Lung (tissue), 11 donors: ENCODE measurements at regions not wholly inside any gene's neighbourhood (a gene's known extent, or its start where the extent isn't known, plus 50 kb on each side); places are given as distances from the start of the nearest gene placed in this dataset.

ENCODE experiments used
- ATAC-seq: fragments of 200-7000 bp; cut with Tn5 transposase; one replicate; pipeline ENCODE4 v1.9.1; 2020; ENCODE audit warnings: moderate number of reproducible peaks; ENCODE audit not compliant: insufficient read depth, low FRiP score
- DNase-seq, 3 donors: peaks; one replicate each; pipeline ENCODE4 v3.0.0-alpha.2; 2013 to 2017
- H3K27ac ChIP-seq, 2 donors: one replicate each; pipeline ENCODE4 v1.5.1; 2013; ENCODE audit warnings: mild to moderate bottlenecking in 2 of 2, moderate library complexity in 2 of 2, control low read depth in 1 of 2, inconsistent platforms in 1 of 2, low read depth in 1 of 2, low read length in 1 of 2
- H3K27me3 ChIP-seq, 3 donors: one replicate each; pipeline ENCODE4 v1.5.1; 2013; ENCODE audit warnings: low read length in 2 of 3; ENCODE audit not compliant: control insufficient read depth in 3 of 3, insufficient read depth in 3 of 3
- H3K36me3 ChIP-seq, 4 donors: one replicate each; pipeline ENCODE4 v1.5.1; 2013; ENCODE audit warnings: low read length in 4 of 4, mild to moderate bottlenecking in 1 of 4, moderate library complexity in 1 of 4; ENCODE audit not compliant: control insufficient read depth in 4 of 4, insufficient read depth in 4 of 4
- H3K4me1 ChIP-seq, 5 donors: one replicate each; pipeline ENCODE4 v1.5.1; 2013; ENCODE audit warnings: low read length in 5 of 5, mild to moderate bottlenecking in 2 of 5, moderate library complexity in 1 of 5; ENCODE audit not compliant: control insufficient read depth in 5 of 5, insufficient read depth in 5 of 5
- H3K4me3 ChIP-seq: one replicate; pipeline ENCODE4 v1.5.1; 2013; ENCODE audit warnings: mild to moderate bottlenecking, control low read depth, moderate library complexity
- H3K9ac ChIP-seq, 2 donors: one replicate each; pipeline ENCODE4 v1.5.1; 2013; ENCODE audit warnings: low read length in 2 of 2, control low read depth in 1 of 2; ENCODE audit not compliant: insufficient read depth in 1 of 2
- H3K9me3 ChIP-seq, 4 donors: one replicate each; pipeline ENCODE4 v1.5.1; 2013; ENCODE audit warnings: low read length in 3 of 4, mild to moderate bottlenecking in 1 of 4, moderate library complexity in 1 of 4; ENCODE audit not compliant: control insufficient read depth in 4 of 4, insufficient read depth in 3 of 4
- CTCF ChIP-seq: IDR thresholded peaks from 2 replicates; pipeline ENCODE4 v1.5.1; 2012; ENCODE audit warnings: mild to moderate bottlenecking; ENCODE audit errors: control extremely low read depth, extremely low read depth
- WGBS, 2 donors: extraction: QIAGEN DNeasy Blood & Tissue Kit; methylation state at CpG; one replicate each; pipeline ENCODE4 v1.1.7; 2013; 5-methylcytosine and 5-hydroxymethylcytosine counted together
- donor health status: control.
- donor health status: control.
- donor health status: Bipolar disorder and iron deficiency.
- donor health status: healthy.
- donor health status: DM: yes; HTN: yes; CAD: no.

- Histone ChIP-seq H3K9ac (no peak overlapping the region), H3K9me3 (peaks cover 0 to 2% (median 0%) of the 10 kb centered on the region in 4 donors), H3K4me3 (no peak overlapping the region), H3K27me3 (no peaks in the 10 kb centered on the region), H3K36me3 (no peaks in the 10 kb centered on the region), H3K27ac (no peak overlapping the region), H3K4me1 (no peaks in the 10 kb centered on the region)
- DNase-seq (peak; percentile 60 to 72 (median 70)), ATAC-seq (no peak)
- TF ChIP-seq CTCF: no peak
- 91 to 95% methylated on average over 1 of the region's 1 CpG for WGBS, 2 donors
Observed at GRCh38 chr1:105793536-105794146, 1262.8 kb upstream of the PRMT6 start.

GRCh38 chr1:105795741-105796140 lies 1260.7 kb upstream of the PRMT6 start:
- no peaks in the 10 kb centered on the region for H3K36me3 ChIP-seq
- TF ChIP-seq CTCF: no peak
- H3K9ac ChIP-seq: no peak overlapping the region
- H3K27me3 ChIP-seq: no peaks in the 10 kb centered on the region
- H3K27ac ChIP-seq: no peak overlapping the region
- DNase-seq: no peak
- WGBS, 2 donors: 93 to 96% methylated on average over 31 to 32 of the region's 32 CpGs
- ATAC-seq: no peak
- H3K4me1 ChIP-seq: no peaks in the 10 kb centered on the region
- peaks cover 0 to 2% (median 0%) of the 10 kb centered on the region in 4 donors for H3K9me3 ChIP-seq
- H3K4me3 ChIP-seq: no peak overlapping the region

GRCh38 chr1:105830571-105831146 lies 1225.8 kb upstream of the PRMT6 start:
- ATAC-seq: no peak
- Histone ChIP-seq H3K9ac (no peak overlapping the region), H3K4me3 (no peak overlapping the region), H3K27ac (no peak overlapping the region), H3K27me3 (no peaks in the 10 kb centered on the region), H3K9me3 (peaks cover 0 to 5% (median 0%) of the 10 kb centered on the region in 4 donors), H3K4me1 (no peaks in the 10 kb centered on the region), H3K36me3 (no peaks in the 10 kb centered on the region)
- TF ChIP-seq CTCF: no peak
- peak in 1 of 3 donors; percentile 2 for DNase-seq
- WGBS, 2 donors: 19 to 37% methylated on average over 3 of the region's 3 CpGs
